GM19463 (cell line): ENCODE measurements at regions not wholly inside any gene's neighbourhood (a gene's known extent, or its start where the extent isn't known, plus 50 kb on each side); places are given as distances from the start of the nearest gene placed in this dataset.

ENCODE experiments used
- ATAC-seq: cut with Tn5 transposase; IDR thresholded peaks from one replicate; pipeline ENCODE4 v1.9.1; 2021; ENCODE audit warnings: mild to moderate bottlenecking, moderate library complexity; ENCODE audit not compliant: unreplicated experiment

DNA sequence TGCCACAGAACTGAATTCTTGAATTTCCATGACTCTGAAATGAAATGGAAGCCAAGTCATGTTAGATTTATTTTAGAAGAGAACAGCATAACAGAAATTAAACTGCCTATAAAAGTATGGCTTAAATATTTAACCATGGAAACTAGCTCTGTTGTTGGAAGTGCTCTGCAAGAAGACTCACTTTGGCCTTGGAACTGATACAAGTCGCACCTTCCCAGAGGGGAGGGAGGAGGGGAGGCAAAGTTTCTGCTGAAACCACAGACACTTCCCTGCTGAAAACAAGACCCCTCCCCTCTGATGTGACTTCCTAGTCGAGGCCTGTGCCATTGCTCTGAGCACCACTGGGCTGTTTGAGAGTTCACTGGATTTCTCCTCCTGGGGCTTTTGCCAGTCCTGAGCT is 72.1 kb downstream of the OR13A1 start:
- ATAC-seq: no peak

DNA sequence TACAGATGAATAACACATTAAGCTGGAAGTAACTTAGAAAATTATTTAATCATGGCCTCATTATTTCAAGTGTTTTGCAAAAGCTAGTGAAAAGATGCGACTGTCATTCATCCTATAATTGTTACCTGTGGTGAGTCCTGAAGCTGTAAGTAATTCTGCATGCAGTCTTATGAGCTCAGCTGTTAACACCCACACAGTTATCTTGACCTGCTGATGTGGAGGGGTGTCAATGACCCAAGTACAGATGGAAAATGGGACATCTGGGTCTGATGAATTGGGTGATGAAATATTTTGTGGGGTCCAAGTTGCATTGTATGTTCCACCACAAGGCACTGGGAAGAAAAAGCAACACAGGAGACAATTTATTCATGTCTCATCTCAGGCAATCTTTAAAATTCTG is 68.9 kb downstream of the OR13A1 start:
- ATAC-seq: no peak

DNA sequence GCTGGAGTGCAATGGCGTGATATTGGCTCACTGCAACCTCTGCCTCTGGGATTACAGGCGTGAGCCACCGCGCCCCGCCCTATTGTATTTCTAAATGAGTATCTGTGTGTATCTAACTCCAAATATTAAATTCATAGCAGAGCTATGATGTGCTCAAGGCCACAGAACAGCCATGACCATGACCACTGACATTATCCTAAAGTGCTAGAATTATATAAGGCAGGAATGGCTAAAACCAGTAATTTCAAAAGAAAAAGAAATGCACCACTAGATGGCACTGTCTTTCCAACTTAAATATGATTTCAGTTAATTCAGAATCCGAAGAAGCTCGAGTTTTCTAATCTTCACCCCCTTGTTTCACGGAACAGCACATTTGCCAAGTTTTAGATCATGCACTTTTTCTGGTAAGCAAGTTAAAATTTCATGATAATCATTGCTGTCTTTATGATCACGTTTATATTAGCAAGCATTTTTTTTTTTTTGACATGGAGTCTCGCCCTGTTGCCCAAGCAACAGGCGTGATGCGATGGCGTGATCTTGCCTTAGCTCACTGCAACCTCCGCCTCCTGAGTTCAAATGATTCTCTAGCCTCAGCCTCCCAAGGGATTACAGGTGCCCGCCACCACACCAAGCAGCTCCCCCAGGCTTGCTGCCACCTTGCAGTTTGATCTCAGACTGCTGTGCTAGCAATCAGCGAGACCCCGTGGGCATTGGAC is 65.3 kb downstream of the OR13A1 start:
- ATAC-seq: peak; percentile 76

DNA sequence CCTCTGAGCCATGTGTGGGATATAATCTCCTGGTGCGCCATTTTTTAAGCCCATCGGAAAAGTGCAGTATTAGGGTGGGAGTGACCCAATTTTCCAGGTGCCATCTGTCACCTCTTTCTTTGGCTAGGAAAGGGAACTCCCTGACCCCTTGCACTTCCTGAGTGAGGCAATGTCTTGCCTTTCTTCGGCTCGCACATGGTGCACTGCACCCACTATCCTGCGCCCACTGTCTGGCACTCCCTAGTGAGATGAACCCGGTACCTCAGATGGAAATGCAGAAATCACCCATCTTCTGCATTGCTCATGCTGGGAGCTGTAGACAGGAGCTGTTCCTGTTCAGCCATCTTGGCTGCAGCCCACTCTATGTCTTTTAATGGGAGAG is 64.7 kb downstream of the OR13A1 start:
- peak; percentile 29 for ATAC-seq
